ENCODE measurements at regions not wholly inside any gene's neighbourhood (a gene's known extent, or its start where the extent isn't known, plus 50 kb on each side); places are given as distances from the start of the nearest gene placed in this dataset.

- TF ChIP-seq, protein P1, sequence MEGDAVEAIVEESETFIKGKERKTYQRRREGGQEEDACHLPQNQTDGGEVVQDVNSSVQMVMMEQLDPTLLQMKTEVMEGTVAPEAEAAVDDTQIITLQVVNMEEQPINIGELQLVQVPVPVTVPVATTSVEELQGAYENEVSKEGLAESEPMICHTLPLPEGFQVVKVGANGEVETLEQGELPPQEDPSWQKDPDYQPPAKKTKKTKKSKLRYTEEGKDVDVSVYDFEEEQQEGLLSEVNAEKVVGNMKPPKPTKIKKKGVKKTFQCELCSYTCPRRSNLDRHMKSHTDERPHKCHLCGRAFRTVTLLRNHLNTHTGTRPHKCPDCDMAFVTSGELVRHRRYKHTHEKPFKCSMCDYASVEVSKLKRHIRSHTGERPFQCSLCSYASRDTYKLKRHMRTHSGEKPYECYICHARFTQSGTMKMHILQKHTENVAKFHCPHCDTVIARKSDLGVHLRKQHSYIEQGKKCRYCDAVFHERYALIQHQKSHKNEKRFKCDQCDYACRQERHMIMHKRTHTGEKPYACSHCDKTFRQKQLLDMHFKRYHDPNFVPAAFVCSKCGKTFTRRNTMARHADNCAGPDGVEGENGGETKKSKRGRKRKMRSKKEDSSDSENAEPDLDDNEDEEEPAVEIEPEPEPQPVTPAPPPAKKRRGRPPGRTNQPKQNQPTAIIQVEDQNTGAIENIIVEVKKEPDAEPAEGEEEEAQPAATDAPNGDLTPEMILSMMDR (IDR thresholded peaks at IDR 0.05) = no peak
- no peak for TF ChIP-seq POLR2A (IDR thresholded peaks at IDR 0.05)
- no peak for TF ChIP-seq EP300 (IDR thresholded peaks at IDR 0.05)
Measured at GRCh38 chr4:52244103-52244775, 193.1 kb downstream of the SPATA18 start.

All from suprapubic skin (tissue), 3 donors.